CD4-positive, alpha-beta T cell treated with Interferon alpha-2 for 1 hour (primary cell): ENCODE measurements at regions not wholly inside any gene's neighbourhood (a gene's known extent, or its start where the extent isn't known, plus 50 kb on each side); places are given as distances from the start of the nearest gene placed in this dataset.
"Not testable (repeated sequence)": the region's sequence is repeated elsewhere in the genome, so short reads cannot be mapped to it uniquely, and the experiment has no call there.

Experiments
- DNase-seq, 2 donors: peaks; one replicate each; pipeline ENCODE4 v3.0.0-alpha.2; 2020 to 2022

DNA sequence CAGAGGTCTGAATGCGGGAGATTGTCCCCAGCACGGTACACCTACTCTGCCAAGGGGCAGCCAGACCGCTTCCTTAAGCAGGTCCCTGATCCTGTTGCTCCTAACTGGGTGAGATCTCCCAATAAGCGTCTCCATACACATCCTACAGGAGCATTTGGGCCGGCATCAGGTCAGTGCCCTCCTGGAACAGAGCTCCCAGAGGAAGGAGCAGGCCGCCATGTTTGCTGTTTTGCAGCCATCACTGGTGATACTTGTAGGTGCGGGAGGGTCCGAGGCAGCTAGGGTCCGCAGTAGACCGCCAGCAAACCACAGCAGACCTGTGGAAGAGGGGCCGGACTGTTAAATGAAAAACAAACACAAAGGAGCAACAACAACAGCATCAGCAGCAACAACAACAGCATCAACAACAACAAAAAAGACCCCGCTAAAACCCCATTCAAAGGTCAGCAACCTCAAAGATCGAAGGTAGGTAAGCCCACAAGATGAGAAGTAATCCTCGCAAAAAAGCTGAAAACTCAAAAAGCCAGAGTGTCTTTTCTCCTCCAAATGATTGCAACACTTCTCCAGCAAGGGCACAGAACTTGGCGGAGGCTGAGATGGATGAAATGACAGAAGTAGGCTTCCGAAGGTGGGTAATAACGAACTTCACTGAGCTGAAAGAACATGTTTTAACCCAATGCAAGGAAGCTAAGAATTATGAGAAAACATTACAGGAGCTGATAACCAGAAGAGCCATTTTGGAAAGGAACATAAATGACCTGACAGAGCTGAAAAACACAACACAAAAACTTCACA is 79.0 kb upstream of the CDH7 start:
- DNase-seq: no peak

DNA sequence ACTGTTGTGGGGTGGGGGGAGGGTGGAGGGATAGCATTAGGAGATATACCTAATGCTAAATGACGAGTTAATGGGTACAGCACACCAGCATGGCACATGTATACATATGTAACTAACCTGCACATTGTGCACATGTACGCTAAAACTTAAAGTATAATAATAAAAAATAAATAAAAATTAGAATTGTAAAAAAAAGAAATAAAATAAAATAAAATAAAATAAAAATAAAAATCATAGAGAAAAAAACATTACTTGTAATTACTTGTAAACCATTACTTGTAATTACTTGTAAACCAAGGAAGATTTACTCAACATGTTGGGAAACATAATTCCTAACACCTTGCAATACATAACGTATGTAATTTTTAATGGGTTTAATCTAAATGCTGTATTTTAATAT is 80.7 kb upstream of the CDH7 start:
- DNase-seq: not testable (repeated sequence)

DNA sequence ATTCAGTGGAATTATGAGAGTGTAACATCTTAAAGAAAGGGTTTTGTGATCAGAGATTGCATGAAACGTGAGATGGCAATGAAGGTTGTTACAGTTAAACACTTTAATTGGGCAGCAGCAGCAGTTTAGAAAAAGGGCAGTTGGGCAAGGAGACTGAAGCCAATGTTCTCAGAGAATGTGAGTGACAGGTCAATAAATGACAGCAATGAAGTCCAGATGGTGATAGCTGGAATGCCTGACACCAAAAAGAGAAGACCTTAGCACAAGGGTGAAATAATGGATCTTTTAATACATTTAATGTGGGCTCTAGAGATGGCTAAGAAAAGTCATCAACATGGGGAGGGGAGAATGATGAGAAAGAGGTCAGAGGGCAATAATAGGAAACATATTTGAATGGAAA is 89.4 kb upstream of the CDH7 start:
- DNase-seq: no peak

DNA sequence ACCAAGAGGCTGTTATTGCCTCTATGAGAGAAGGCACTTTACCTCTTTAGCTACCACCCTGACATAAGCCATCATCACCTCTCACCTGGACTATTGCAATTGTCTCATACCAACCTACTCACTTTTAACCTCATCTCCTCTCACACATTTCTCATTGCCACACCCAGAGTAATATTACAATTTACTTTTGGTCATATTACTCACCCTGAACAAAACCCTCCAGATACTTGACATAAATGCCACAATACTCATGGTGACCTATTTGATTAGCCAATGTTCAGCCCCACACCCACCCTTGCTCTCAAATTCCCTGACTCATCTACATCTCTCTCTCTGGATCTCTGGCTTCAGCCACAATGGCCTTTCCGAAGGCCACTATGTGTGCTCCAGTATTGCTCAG is 90.9 kb upstream of the CDH7 start:
- DNase-seq: no peak

DNA sequence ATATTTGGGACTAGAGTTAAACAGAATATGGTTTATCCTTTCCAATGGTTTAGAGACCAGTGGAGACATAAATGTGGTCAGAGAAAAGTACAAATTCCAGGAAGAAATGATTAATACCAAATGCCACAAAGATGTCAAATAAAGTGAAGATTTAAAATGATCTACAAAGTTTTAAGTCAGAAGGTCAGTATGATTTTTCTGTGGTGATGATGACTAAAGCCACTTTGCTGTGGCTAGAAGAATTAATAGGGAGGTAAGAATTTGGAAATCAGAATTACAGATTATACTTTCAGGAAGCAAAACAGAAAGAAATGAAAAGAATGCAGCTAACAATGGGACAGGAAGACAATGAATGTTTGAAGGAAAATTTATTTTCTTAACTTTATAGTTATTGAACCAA is 91.5 kb upstream of the CDH7 start:
- no peak for DNase-seq

DNA sequence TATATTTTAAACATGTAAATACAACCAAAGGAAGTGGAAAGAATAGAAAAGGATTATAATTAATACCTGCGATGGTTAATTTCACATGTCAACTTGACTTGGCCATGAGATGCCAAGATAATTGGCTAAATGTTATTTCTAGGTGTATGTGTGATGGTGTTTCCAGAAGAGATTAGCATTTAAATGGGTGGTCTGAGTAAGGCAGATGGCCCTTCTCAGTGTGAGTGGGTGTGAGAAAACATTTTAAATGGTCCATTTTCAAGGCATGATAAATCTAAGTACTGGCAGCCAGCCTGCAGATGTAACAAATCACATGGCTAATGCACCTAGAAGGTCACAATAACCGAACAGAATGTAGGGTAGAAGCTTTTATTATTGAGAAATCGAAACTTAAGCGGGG is 99.6 kb upstream of the CDH7 start:
- DNase-seq: no peak

DNA sequence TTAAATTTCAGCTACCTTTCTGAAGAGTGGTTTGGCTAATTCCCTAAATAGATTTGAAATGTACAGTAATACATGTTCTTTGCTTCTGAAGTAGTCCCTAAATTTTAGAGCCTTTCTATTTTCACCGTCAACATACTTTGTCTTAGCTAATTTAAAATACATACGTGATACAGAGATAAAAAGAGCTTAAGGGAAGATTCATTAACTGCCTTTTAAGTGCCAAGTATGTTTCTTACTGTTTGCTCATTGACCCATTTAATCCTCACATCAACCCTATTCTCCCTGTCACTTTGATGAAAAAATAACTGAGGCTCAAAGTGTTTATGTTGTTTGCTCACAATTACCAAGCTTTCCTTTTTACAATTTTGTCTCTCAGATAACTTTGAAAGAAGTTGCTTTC is 118.6 kb upstream of the CDH7 start:
- DNase-seq: no peak

DNA sequence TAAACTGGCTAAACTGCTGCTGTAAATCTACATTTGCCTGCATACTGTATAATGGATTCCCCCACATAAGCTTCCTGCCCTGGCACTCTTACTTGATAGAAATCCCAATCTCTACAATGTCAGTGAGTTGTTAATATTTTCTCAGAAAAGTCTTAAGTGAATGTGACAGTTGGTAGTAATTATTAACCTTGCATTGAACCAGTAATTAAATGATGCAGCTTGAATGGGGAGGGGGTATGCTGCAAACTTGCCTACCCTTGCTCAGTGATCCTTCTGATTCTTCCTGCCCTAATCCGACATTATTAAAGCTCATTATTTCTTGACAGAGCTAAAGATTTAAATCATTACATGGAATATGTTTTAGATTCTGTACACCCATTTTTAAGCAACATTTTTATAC is 119.0 kb upstream of the CDH7 start:
- no peak for DNase-seq

DNA sequence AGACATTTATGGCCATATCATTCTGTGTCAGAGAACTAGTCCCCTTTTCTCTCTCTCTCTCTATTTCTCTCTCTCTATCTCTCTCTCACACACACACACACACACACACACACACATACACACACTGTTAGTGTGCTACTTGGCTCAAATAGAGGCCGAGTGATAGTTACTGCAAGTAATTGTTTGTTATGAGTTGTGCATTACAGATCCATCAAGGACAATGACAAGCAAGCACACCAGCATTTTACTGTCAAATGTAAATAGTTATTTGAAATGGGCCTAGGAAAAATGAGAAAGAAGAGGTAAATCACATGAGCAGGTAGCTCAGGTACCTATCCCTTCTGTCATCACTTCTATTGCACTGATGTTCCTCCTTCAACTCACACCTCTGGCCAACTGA is 122.4 kb upstream of the CDH7 start:
- no peak for DNase-seq

DNA sequence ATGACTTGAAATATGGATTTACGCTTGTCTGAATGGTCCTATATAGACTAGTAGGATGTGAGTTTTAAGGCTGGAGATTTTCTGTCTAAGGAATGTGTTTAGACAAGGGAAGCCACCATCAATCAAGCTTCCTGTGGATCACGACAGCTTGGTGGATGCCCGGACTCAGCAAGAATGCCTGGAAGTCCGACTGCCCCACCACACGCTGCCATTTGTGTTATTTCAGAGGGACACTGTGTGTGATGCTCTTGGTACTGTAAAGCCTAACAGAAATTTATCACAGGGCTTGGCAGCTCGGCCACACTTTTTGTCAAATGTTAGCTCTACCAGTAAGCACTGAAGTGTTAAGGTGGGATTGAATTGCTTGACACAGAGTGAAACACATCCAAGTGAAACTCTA is 127.1 kb upstream of the CDH7 start:
- no peak for DNase-seq

DNA sequence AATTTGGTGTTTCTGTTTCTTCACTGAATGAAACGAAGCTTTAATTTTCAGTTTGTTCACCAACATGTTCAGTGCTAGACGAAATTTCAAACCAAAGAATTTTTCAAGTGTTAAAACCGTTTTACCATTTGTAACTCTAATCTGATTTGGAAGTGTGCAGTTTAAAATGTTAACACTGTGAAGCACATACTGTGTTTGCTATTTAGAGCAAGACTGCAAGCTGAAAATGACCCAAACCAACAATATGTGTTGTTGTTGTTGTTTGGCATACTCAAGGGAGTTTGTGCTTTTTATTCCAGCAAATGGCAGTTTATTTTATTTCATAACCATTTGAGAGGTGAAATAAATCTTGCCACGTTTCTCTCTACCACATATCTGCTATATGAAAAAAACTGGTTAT is 128.4 kb upstream of the CDH7 start:
- no peak for DNase-seq

DNA sequence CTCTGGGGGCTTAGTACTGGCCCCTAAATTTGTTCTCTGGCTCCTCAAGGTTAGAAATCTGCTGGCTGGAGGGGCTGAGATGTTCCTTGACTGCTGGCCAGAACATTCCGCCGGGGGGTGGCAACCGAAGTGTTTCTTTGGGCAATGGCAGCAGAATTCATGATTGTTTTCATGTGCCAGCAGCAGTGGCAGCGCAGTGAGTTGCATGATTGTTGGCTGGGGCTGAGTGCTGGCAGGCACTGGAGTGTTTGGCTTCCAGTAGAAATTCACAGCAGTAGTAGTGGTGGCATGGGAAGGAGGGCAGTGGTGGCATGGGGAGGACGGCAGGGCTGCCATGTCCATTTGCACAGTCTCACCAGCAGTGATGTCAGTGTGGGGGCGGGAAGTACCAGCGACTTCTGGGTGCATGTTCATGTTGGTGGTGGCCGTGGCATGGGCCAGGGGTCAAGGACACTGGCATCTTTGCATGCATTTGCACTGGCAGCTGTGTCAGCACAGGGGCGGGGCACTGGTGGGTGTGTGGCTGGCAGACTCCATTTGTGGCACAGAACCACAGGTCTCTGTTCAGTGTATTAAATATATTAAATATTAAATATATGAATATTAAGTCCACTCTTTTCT is 130.6 kb upstream of the CDH7 start:
- no peak for DNase-seq

DNA sequence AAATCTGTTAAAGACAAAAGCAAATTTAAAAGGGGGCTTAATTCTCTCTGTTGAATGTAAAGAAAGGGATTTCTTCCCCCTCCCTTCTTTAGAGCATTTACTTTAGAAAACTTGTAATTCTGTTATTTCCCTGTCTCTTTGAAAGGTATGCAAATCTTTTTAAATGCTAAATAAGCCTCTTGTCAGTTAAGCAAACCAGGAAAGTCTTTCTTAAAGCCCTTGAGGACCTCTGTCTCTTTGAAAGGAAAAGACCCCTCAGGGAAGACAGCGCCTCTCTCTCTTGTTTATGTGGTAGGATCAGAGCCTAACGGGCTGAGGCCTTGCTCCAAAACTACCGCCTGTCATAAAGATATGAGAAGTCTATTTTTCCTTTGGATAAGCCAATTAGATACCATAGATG is 139.9 kb upstream of the CDH7 start:
- DNase-seq: no peak

DNA sequence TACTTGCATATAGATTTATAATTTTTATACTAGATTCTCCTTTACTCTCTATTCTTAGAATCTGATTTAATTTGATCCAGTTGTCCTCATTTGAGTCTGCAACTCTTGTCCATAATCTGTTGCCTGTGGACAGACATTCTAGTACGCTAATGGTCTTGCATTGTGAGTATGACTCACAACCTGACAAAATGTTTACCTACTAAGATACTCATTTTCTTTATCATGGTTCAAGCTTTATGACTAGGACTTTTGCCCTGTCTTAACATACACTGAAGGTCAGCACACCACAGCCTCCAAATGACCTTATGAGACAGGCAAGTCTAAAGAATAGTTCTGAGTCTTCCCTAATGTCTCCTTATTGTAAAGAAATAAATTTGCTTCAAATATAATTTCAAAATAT is 142.3 kb upstream of the CDH7 start:
- no peak for DNase-seq

DNA sequence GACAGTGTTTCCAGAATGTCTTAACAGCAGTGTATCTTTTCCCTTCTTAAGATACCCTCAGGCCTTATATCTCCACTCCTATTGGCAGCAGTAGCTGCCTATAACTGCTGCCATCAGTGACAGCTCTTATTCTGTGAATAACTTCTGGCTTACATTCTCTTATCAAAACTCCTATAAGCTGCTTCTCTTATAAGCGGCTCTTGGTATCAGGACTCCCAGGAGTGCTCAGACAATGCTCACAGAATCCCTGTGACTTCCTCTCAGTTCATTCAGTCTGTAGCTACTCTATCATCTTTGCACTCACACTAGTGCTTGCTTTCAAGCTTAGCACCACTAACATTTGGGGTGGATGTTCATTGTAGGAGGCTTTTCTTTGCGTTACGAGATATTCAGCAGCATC is 143.7 kb upstream of the CDH7 start:
- DNase-seq: no peak

DNA sequence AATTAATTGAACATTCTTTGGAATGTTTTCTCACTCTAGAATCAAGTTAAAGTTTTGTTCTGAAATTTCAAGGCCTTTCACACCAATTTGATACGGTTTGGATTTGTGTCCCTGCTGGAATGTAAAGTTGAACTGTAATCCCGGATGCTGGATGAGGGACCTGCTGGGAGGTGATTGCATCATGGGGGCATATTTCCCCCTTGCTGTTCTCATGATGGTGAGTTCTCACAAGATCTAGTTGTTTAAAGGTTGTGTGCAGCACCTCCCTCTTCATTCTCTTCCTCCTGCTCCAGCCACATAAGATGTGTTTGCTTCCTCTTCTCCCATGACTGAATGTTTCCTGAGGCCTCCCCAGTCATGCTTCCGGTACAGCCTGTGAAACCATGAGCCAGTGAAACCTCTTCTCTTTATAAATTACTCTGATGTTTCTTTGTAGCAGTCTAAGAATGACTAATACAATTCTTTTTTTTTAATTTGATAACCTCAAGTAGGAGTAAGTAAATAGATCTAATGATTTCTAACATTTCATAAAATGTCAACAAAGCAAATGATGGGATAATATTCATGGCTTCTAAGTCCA is 144.2 kb upstream of the CDH7 start:
- no peak for DNase-seq

DNA sequence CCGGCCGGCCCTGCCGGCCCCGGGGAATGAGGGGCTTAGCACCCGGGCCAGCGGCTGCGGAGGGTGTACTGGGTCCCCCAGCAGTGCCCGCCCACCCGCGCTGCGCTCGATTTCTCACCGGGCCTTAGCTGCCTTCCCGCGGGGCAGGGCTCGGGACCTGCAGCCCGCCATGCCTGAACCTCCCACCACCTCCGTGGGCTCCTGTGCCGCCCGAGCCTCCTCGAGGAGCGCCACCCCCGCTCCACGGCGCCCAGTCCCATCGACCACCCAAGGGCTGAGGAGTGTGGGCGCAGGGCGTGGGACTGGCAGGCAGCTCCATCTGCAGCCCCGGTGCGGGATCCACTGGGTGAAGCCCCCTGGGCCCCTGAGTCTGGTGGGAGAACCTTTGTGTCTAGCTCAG is 145.5 kb upstream of the CDH7 start:
- DNase-seq: not testable (repeated sequence)

DNA sequence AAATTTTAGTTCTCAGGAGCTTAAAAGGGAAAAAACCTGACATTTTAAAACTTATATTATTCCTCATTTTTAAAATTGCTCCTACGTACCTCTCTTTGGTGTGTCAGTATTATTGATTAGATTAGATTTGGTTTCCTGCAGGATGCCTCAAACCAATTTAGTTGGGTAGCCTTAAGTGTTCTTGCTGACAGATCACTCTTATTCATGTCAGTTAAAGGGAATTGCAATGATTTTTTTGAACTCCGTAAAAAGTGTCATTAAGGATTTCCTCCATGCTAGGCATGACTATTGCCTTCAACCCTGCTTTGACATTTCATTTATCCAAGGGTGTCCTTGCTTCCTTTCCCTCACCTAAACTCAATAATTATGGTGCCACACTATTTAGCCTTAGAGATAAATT is 149.0 kb upstream of the CDH7 start:
- no peak for DNase-seq

DNA sequence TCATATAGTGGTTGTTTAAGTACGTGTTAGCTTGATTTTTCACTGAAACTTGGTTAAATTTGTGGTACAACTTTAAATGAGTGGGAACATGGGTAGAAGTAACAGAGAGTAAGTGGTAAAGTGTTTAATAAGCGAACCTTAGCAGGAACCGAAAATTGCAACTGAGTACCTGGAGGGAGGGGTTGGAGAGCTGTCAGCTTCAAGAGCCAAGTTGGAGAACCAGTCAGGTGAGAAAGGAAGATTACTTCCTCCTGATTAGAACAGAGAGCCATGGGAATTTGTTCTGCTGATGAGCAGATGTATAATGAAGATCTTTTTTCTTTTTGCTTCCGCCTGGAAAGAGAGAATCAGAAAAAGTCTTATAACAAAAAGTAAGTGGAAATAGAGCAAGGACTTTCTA is 158.4 kb upstream of the CDH7 start:
- DNase-seq: no peak

DNA sequence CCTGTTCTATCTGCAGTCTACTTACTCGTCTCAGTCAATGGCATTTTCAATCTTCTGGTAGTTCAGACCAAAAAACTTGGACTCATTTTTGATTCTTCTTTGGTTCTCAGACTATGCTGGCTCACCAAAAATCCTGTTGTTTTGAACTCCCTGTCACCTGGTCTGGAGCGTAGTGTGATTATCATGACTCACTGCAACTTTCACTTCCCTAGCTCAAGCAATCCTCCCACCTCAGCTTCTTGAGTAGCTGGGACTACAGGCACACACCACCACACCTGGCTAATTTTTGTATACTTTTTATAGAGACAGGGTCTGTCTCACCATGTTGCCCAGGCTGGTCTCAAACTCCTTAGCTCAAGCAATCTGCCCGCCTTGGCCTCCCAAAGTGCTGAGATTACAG is 163.3 kb upstream of the CDH7 start:
- DNase-seq: no peak

DNA sequence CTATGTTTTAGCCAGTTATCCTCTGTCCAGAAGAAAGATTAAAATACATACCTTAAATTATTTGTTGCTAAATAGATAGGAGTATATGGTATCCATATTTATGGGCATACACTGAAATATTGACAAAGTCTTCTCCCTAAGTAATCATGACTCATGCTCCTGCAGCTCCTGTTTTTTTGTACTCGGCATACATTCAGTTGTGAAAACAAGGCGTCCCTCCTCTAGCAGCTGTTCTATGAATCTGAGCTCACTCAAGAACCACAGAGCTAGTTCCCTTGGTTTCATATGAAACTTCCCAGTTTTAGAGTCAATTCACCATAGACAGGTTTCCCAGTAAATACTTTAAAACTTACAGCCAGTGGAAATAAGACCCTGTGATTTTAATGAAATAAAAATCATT is 168.7 kb upstream of the CDH7 start:
- not testable (repeated sequence) for DNase-seq

DNA sequence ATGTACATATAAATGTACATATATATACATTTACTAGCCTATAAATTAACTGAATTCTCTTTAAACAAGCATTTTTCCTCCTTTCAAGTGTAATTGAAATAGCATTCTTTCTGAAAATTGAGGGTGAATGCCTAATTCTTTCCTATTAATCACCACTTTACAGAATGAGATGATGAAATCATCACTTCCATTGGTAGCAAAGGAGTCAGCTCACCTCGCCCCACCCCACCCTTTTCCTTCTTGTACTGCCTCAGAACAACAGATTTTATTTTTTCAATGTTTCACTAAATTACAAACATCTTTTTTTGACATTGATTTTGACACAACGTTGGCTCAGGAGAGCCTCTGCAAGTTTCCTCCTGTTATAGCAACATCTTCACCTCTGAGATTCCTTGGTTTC is 181.9 kb upstream of the CDH7 start:
- no peak for DNase-seq

DNA sequence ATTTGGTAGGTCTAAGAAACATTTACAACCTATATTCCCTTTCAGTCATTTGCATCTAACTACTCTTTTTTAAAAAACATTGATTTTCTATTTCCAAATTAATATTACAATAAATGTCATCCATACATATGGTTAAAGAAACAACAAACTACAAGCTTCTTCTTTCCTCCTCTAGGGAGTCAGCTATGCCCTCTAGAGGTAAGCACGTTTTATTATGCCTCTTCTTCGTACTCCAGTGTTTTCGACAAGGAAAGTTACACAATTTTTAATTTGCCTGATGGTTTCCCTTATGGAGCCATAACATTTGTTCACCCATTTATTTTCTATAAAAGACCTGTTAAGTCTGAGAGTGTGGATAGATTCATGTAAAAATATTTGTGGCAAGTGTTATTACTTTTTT is 183.4 kb upstream of the CDH7 start:
- DNase-seq: no peak

DNA sequence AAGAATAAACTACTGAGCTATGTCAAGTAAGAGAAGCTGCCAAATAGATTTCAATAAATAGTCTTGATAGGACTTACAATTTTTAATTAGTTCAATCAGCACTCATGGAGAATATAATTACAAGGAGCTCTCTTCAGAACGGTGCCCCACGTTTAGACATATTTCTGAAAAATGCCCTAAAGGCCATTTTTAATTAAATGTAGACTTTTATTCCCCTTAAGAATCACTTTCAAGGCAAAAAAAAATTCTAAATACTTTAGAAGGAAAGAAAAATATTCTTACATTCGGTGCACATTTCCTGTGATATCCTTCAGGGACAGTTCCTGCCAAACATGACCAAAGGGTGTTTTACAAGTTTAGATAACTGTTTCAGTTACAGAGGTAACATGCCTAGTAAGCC is 202.5 kb upstream of the CDH7 start:
- DNase-seq: no peak

DNA sequence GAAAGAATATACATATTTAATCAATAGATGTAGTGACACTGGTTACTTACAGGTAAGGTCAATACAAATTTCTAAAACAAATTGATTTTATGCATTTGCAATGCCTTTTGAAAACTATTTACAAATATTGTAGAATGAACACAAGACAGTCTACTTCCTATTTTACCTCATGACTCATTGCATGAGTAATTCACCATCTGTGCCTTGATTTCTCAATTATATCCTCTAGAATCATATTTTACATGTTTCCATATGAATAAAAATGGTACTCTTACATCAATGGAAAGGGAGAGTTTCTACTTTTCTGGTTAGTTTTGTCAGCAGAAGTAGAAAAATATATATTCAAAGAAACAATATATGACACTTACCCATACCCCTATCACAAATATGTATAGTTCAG is 203.8 kb upstream of the CDH7 start:
- no peak for DNase-seq
